GM23338 (cell line): ENCODE measurements at regions not wholly inside any gene's neighbourhood (a gene's known extent, or its start where the extent isn't known, plus 50 kb on each side); places are given as distances from the start of the nearest gene placed in this dataset.
"Not testable (repeated sequence)": the region's sequence is repeated elsewhere in the genome, so short reads cannot be mapped to it uniquely, and the experiment has no call there.

ENCODE experiments used
- ATAC-seq: fragments of 200-7000 bp; cut with Tn5 transposase; 3 replicates; pipeline ENCODE4 v1.9.1; 2020
- DNase-seq: peaks from one replicate; pipeline ENCODE4 v3.0.0-alpha.2; 2015; ENCODE audit warnings: low spot score
- H2AFZ ChIP-seq: fragments of 200-600 bp; sonication (generic); 2 replicates; pipeline ENCODE4 v1.8.0; 2016; ENCODE audit warnings: antibody characterized with exemption, mild to moderate bottlenecking, moderate library complexity
- H3F3A ChIP-seq: fragments of 200-600 bp; sonication (generic); replicated peaks from 2 replicates; pipeline ENCODE4 v1.8.0; 2017; ENCODE audit warnings: antibody characterized with exemption, mixed run types, low read depth
- H3K27ac ChIP-seq: fragments of 200-600 bp; sonication (generic); 2 replicates; pipeline ENCODE4 v1.6.1; 2016; ENCODE audit warnings: low read depth
- H3K27me3 ChIP-seq: fragments of 200-600 bp; sonication (generic); 2 replicates; pipeline ENCODE4 v1.8.0; 2016; ENCODE audit warnings: mild to moderate bottlenecking, mixed run types, moderate library complexity; ENCODE audit not compliant: insufficient read depth
- H3K36me3 ChIP-seq: fragments of 200-600 bp; sonication (generic); 2 replicates; pipeline ENCODE4 v1.8.0; 2016; ENCODE audit warnings: mild to moderate bottlenecking; ENCODE audit not compliant: insufficient read depth
- H3K4me1 ChIP-seq: fragments of 200-600 bp; sonication (generic); 2 replicates; pipeline ENCODE4 v1.8.0; 2016; ENCODE audit warnings: mild to moderate bottlenecking, moderate library complexity; ENCODE audit not compliant: insufficient read depth
- H3K4me2 ChIP-seq: fragments of 200-600 bp; sonication (generic); 2 replicates; pipeline ENCODE4 v1.7.1; 2017; ENCODE audit warnings: mixed run types
- H3K4me3 ChIP-seq: fragments of 200-600 bp; sonication (generic); 2 replicates; pipeline ENCODE4 v1.6.1; 2016; ENCODE audit warnings: mixed run types
- H3K79me2 ChIP-seq: fragments of 200-600 bp; sonication (generic); replicated peaks from 2 replicates; pipeline ENCODE4 v1.8.0; 2017; ENCODE audit warnings: mild to moderate bottlenecking; ENCODE audit not compliant: insufficient read depth
- H3K9me2 ChIP-seq: fragments of 200-600 bp; sonication (generic); 2 replicates; pipeline ENCODE4 v1.8.0; 2017; ENCODE audit not compliant: insufficient read depth
- H4K20me1 ChIP-seq: fragments of 200-600 bp; sonication (generic); replicated peaks from 2 replicates; pipeline ENCODE4 v1.8.0; 2017; ENCODE audit warnings: mild to moderate bottlenecking; ENCODE audit not compliant: insufficient read depth
- H3K27ac Mint-ChIP-seq: 2 replicates; pipeline ENCODE4 v1.8.0; 2020; ENCODE audit warnings: inconsistent platforms, mild to moderate bottlenecking, moderate library complexity, mixed read lengths
- H3K27me3 Mint-ChIP-seq: 3 replicates; pipeline ENCODE4 v1.8.0; 2022; ENCODE audit warnings: low read depth, mild to moderate bottlenecking, moderate library complexity, mixed read lengths, inconsistent platforms; ENCODE audit not compliant: insufficient read depth, poor library complexity
- H3K36me3 Mint-ChIP-seq: 3 replicates; pipeline ENCODE4 v1.8.0; 2021; ENCODE audit warnings: low read depth, mild to moderate bottlenecking, inconsistent platforms, moderate library complexity, mixed read lengths
- H3K4me1 Mint-ChIP-seq: 3 replicates; pipeline ENCODE4 v1.8.0; 2020; ENCODE audit warnings: mild to moderate bottlenecking, inconsistent platforms, mixed read lengths
- H3K4me3 Mint-ChIP-seq: 3 replicates; pipeline ENCODE4 v1.8.0; 2021; ENCODE audit warnings: moderate library complexity, mild to moderate bottlenecking, inconsistent platforms, mixed read lengths
- H3K9me3 Mint-ChIP-seq: 3 replicates; pipeline ENCODE4 v1.8.0; 2020; ENCODE audit warnings: moderate library complexity, mild to moderate bottlenecking, inconsistent platforms, mixed read lengths
- ETS1 ChIP-seq: IDR thresholded peaks from 2 replicates; pipeline ENCODE4 v1.6.1; 2016; ENCODE audit warnings: antibody characterized with exemption
- EZH2 ChIP-seq: fragments of 200-600 bp; sonication (generic); IDR thresholded peaks from one replicate; pipeline ENCODE4 v1.8.0; 2017; ENCODE audit warnings: antibody characterized with exemption, mild to moderate bottlenecking, low read depth; ENCODE audit not compliant: unreplicated experiment
- EZH2phosphoT487 ChIP-seq: fragments of 200-600 bp; sonication (generic); IDR thresholded peaks from one replicate; pipeline ENCODE4 v1.8.1; 2018; ENCODE audit warnings: antibody characterized with exemption; ENCODE audit not compliant: unreplicated experiment
- POLR2AphosphoS5 ChIP-seq: IDR thresholded peaks from 2 replicates; pipeline ENCODE4 v1.6.1; 2016; ENCODE audit warnings: antibody characterized with exemption, low read depth
- STAT1 ChIP-seq: IDR thresholded peaks from one replicate; pipeline ENCODE4 v1.6.1; 2016; ENCODE audit warnings: antibody characterized with exemption; ENCODE audit not compliant: unreplicated experiment
- ZNF114 ChIP-seq: fragments of 250-450 bp; sonication (Bioruptor Pico); IDR thresholded peaks from 2 replicates; pipeline ENCODE4 v1.5.0; 2020; ENCODE audit warnings: mild to moderate bottlenecking, moderate library complexity
- ZNF462 ChIP-seq: fragments of 250-450 bp; sonication (Bioruptor Pico); IDR thresholded peaks from 2 replicates; pipeline ENCODE4 v1.5.0; 2020; ENCODE audit warnings: mild to moderate bottlenecking, moderate library complexity

GRCh38 chr1:29998686-29999085 lies 724.7 kb downstream of the MATN1 start (continued):
- TF ChIP-seq ETS1: no peak
- no peak for TF ChIP-seq ZNF462 (CRISPR knock-in tag)
- TF ChIP-seq EZH2phosphoT487: no peak
- TF ChIP-seq STAT1: no peak
- no peak for TF ChIP-seq POLR2AphosphoS5
- TF ChIP-seq ZNF114 (CRISPR knock-in tag): no peak
- TF ChIP-seq EZH2: no peak

DNA sequence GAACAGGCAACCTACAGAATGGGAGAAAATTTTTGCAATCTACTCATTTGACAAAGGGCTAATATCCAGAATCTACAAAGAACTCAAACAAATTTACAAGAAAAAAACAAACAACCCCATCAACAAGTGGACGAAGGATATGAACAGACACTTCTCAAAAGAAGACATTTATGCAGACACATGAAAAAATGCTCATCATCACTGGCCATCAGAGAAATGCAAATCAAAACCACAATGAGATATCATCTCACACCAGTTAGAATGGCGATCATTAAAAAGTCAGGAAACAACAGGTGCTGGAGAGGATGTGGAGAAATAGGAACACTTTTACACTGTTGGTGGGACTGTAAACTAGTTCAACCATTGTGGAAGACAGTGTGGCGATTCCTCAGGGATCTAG lies 725.6 kb downstream of the MATN1 start:
- Mint-ChIP-seq H3K36me3 (peaks cover 14% of the 10 kb centered on the region), H3K9me3 (peaks cover 34% of the 10 kb centered on the region)
- not testable (repeated sequence) for DNase-seq, H3K27ac Mint-ChIP-seq, H2AFZ ChIP-seq, H3F3A ChIP-seq, H3K9me2 ChIP-seq, H3K27me3 ChIP-seq, H3K4me3 Mint-ChIP-seq, H3K27ac ChIP-seq, H3K27me3 Mint-ChIP-seq, H4K20me1 ChIP-seq, H3K4me3 ChIP-seq, H3K36me3 ChIP-seq, H3K79me2 ChIP-seq, ATAC-seq, H3K4me1 ChIP-seq, H3K4me1 Mint-ChIP-seq, H3K4me2 ChIP-seq
